ENCODE measurements at regions not wholly inside any gene's neighbourhood (a gene's known extent, or its start where the extent isn't known, plus 50 kb on each side); places are given as distances from the start of the nearest gene placed in this dataset.

- ChIA-PET CTCF (ENCODE audit: low intra/inter-chr PET ratio, low total read pairs) (no interaction called here), POLR2A (no interaction called here)
- intact Hi-C loops (cut with micrococcal nuclease; ENCODE audit: unreplicated experiment) = no loop called here
- Histone ChIP-seq H3K79me2 (ENCODE audit: insufficient read depth, low read length) (no peaks in the 10 kb centered on the region), H3K27me3 (ENCODE audit: control insufficient read depth in 1 of 2, insufficient read depth in 2 of 2, low read length in 2 of 2) (peaks cover 24 to 90% of the 10 kb centered on the region in 2 experiments), H3K9ac (ENCODE audit: insufficient read depth, low read depth, low read length) (no peak overlapping the region), H4K20me1 (ENCODE audit: insufficient read depth, low read length) (peaks cover 4% of the 10 kb centered on the region; the same call in 1 of the 2 replicates), H3K9me3 (ENCODE audit: low read length) (no peaks in the 10 kb centered on the region), H3K4me2 (ENCODE audit: low read depth, low read length) (no peak overlapping the region), H3K27ac (ENCODE audit: extremely low read length, insufficient read depth, low read length) (no peak overlapping the region), H3K36me3 (replicated peaks in 1 of 2; ENCODE audit: control insufficient read depth in 1 of 2, insufficient read depth in 2 of 2, low read length in 2 of 2) (no peaks in the 10 kb centered on the region), H3K4me3 (replicated peaks in 1 of 3; ENCODE audit: insufficient read depth in 1 of 3, low read depth in 2 of 3, low read length in 3 of 3) (no peak overlapping the region), H3K4me1 (ENCODE audit: insufficient read depth, low read length) (0 out of 2 replicates have a peak, but pooled peaks cover 5% of the 10 kb centered on the region), H2AFZ (ENCODE audit: low read length) (no peak overlapping the region)
- 0 out of 2 replicates have a peak, but pooled peaks have one; percentile 88 for TF ChIP-seq SNAPC2 (CRISPR knock-in tag; IDR thresholded peaks at IDR 0.05)
- TF ChIP-seq POLR2A (IDR thresholded peaks at IDR 0.05; ENCODE audit: insufficient read depth in 1 of 2, low read depth in 2 of 2, low read length in 2 of 2) = peak in 1 of 2 experiments; percentile 95; a peak in 2 of 4 replicates
- no peak for TF ChIP-seq YEATS4 (CRISPR knock-in tag; IDR thresholded peaks at IDR 0.05; ENCODE audit: borderline replicate concordance)
- TF ChIP-seq ZNF597 (CRISPR knock-in tag; IDR thresholded peaks at IDR 0.05) = no peak
- 0 out of 2 replicates have a peak, but pooled peaks have one; percentile 55 for TF ChIP-seq EZH2 (conservative IDR thresholded peaks at IDR 0.05; ENCODE audit: low read depth, low read length)
- peak; percentile 23; the same call in 1 of the 2 replicates for TF ChIP-seq POLR2AphosphoS5 (IDR thresholded peaks at IDR 0.05; ENCODE audit: low read depth, low read length)
- TF ChIP-seq SNAPC4 (CRISPR knock-in tag; IDR thresholded peaks at IDR 0.05) = peak; percentile 98
- BruUV-seq (replicated peaks) = no TSS peak
- in situ Hi-C loops (cut with HindIII; ENCODE audit: extremely low pct_ligation_motif_present, low pct_unique_long_range_greater_than_20kb) = loop anchor here (5.0 to 10.0 kb wide), 2 partner anchors 378 to 740 kb away; no protein-coding TSS in a partner anchor
- WGBS (ENCODE audit: low lambda C conversion rate) = 5% methylated on average over 14 of the region's 14 CpGs
- ATAC-seq (no peak), DNase-seq (ENCODE audit: low spot score) (no peak), FAIRE-seq (no peak)
Observed at GRCh38 chr2:121075006-121075551, 209.9 kb downstream of the TFCP2L1 start.

All from HepG2 (cell line).